GM10266 (cell line): ENCODE measurements at regions not wholly inside any gene's neighbourhood (a gene's known extent, or its start where the extent isn't known, plus 50 kb on each side); places are given as distances from the start of the nearest gene placed in this dataset.

Source experiments
- DNase-seq: peaks from one replicate; pipeline ENCODE4 v3.0.0; 2012; ENCODE audit errors: extremely low spot score
- TF ChIP-seq, protein P1 (sequence below): IDR thresholded peaks from 2 replicates; pipeline ENCODE4 v1.5.1; 2012; ENCODE audit warnings: mild to moderate bottlenecking, low read depth; ENCODE audit not compliant: control insufficient read depth, insufficient read depth; ENCODE audit errors: missing control alignments

GRCh38 chr15:96561593-96561992, 231.1 kb downstream of the NR2F2 start:
- TF ChIP-seq, protein P1, sequence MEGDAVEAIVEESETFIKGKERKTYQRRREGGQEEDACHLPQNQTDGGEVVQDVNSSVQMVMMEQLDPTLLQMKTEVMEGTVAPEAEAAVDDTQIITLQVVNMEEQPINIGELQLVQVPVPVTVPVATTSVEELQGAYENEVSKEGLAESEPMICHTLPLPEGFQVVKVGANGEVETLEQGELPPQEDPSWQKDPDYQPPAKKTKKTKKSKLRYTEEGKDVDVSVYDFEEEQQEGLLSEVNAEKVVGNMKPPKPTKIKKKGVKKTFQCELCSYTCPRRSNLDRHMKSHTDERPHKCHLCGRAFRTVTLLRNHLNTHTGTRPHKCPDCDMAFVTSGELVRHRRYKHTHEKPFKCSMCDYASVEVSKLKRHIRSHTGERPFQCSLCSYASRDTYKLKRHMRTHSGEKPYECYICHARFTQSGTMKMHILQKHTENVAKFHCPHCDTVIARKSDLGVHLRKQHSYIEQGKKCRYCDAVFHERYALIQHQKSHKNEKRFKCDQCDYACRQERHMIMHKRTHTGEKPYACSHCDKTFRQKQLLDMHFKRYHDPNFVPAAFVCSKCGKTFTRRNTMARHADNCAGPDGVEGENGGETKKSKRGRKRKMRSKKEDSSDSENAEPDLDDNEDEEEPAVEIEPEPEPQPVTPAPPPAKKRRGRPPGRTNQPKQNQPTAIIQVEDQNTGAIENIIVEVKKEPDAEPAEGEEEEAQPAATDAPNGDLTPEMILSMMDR, result no peak
- no peak for DNase-seq

DNA sequence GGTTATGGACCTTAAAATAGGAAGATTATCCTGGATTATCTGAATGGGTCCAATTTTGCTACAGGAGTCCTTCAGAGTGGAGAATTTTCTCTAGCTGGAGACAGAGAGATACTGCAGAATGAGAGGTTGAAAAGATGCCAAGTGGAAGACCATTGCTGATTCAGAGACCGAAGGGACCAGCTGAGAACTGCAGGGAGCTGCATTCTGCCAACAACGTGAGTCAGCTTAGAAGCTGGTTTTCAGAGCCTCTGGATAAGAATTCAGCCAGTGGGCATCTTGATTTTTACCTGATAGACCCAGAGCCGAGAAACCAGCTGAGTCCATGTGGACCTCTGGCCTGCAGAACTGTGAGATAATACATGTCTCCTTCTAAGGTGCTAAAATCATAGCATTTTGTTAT, 234.0 kb downstream of the NR2F2 start:
- DNase-seq, result no peak

DNA sequence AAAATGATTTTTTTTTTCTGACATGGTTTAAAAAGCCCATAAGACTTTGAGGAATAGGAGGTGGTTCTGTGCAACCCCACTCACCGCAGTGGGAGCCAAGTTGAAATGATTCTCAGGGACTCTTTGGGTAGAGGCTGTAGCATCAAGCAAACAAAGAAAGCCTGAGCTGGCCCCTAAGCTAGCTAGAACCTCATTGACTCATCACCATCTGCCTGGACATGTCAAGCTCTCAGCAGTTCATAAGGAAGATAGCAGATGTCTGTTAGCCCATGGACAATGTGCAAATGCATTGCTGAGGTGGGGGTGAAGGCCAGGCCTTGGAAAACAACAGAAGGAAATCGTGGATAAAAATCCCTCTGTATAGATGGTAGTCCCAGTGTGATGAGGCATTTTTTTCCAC, 234.8 kb downstream of the NR2F2 start:
- TF ChIP-seq, protein P1, result no peak
- DNase-seq, result no peak

More for the DNA sequence above, 234.0 kb downstream of the NR2F2 start:
- TF ChIP-seq, protein P1, result no peak

- TF ChIP-seq, protein P1, result no peak
- DNase-seq, result no peak
These were observed 244.3 kb downstream of the NR2F2 start for GRCh38 chr15:96574782-96575181.

GRCh38 chr15:96576596-96576995, 246.1 kb downstream of the NR2F2 start:
- no peak for DNase-seq

GRCh38 chr15:96578393-96578792, 247.9 kb downstream of the NR2F2 start:
- DNase-seq, result no peak
- TF ChIP-seq, protein P1, result no peak

More at GRCh38 chr15:96576596-96576995, 246.1 kb downstream of the NR2F2 start:
- TF ChIP-seq, protein P1, result no peak

- no peak for DNase-seq
- TF ChIP-seq, protein P1, result no peak
These were observed 250.9 kb downstream of the NR2F2 start for GRCh38 chr15:96581371-96581770.

DNA sequence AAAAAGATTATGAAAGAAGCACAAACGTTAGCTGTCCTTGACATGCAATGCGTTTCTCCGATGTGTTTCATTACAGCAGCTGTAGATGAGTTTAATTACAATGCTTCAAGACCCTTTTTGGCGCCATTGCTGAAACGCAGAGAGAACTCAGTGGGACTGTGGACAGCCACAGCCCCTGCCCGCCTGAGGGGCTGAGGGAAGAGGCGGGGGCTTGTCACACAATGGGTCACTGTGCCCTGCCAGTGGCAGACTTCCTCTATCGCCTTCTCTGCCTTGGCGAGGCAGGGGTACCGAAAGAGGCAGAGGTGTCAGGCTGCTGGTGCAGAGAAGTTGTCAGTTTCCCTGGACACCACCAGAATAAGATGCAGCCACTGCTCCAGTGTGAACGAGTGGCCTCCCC, 252.0 kb downstream of the NR2F2 start:
- TF ChIP-seq, protein P1, result no peak
- DNase-seq, result no peak
